OCI-LY7 (cell line): ENCODE measurements at regions not wholly inside any gene's neighbourhood (a gene's known extent, or its start where the extent isn't known, plus 50 kb on each side); places are given as distances from the start of the nearest gene placed in this dataset.

Experiments used
- EZH2phosphoT487 ChIP-seq: fragments of 200-600 bp; sonication (generic); IDR thresholded peaks from 2 replicates; pipeline ENCODE4 v1.6.1; 2018; ENCODE audit warnings: low read depth, borderline replicate concordance, mild to moderate bottlenecking, mixed run types, antibody characterized with exemption, low read length, moderate library complexity, mixed read lengths
- TF ChIP-seq, protein P1 (sequence below): fragments of 200-600 bp; sonication (generic); conservative IDR thresholded peaks from 2 replicates; pipeline ENCODE4 v1.5.1; 2014; ENCODE audit warnings: mild to moderate bottlenecking, antibody characterized with exemption, low read length, moderate library complexity, mixed read lengths

DNA sequence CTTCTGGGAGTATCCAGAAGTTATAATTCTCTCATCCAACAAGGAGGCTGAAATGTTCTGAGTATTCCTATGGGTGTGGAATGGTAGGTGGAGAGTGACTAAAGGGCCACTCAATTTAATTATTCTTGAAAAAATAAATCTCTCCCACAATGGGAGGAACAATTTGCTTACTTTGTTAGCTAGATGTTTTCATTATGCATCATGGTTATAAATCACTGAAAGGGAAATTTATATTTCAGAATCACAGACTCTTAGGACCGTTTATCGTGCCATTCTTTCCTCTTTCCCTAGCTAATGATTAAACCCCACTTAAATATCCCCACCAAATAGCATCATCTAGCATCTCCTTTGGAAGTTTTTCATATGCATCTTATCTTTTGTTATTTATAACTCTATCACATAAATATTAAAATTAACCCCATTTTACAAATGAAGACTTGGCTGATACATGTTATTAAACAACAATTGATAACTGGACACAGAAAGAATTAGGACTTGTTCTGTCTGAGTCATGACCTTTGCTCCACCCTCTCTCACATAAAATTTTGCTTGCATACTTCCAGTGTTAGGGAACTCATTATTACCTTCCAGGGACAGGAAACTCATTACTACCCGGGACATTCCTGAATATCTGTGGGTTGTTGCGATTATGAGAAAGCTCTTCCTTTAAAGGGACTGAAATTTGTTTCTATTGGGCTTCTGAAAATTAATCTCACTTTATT, 94.9 kb upstream of the NMUR2 start:
- TF ChIP-seq, protein P1, sequence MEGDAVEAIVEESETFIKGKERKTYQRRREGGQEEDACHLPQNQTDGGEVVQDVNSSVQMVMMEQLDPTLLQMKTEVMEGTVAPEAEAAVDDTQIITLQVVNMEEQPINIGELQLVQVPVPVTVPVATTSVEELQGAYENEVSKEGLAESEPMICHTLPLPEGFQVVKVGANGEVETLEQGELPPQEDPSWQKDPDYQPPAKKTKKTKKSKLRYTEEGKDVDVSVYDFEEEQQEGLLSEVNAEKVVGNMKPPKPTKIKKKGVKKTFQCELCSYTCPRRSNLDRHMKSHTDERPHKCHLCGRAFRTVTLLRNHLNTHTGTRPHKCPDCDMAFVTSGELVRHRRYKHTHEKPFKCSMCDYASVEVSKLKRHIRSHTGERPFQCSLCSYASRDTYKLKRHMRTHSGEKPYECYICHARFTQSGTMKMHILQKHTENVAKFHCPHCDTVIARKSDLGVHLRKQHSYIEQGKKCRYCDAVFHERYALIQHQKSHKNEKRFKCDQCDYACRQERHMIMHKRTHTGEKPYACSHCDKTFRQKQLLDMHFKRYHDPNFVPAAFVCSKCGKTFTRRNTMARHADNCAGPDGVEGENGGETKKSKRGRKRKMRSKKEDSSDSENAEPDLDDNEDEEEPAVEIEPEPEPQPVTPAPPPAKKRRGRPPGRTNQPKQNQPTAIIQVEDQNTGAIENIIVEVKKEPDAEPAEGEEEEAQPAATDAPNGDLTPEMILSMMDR: no peak
- no peak for TF ChIP-seq EZH2phosphoT487
